HUDEP-2 (cell line): ENCODE measurements at regions not wholly inside any gene's neighbourhood (a gene's known extent, or its start where the extent isn't known, plus 50 kb on each side); places are given as distances from the start of the nearest gene placed in this dataset.
"Not testable (repeated sequence)": the region's sequence is repeated elsewhere in the genome, so short reads cannot be mapped to it uniquely, and the experiment has no call there.

Source experiments
- DNase-seq, 76 experiments: peaks; one replicate each; lab custom pipeline; 2025; ENCODE audit not compliant: unreplicated experiment in 76 of 76; lab: John Stamatoyannopoulos, UW

- DNase-seq: not testable (repeated sequence)
These were observed 456.0 kb upstream of the FAM174A start for GRCh38 chr5:100079163-100079562.

- DNase-seq: not testable (repeated sequence)
These were observed 469.2 kb upstream of the FAM174A start for GRCh38 chr5:100066020-100066419.

GRCh38 chr5:100043475-100043874 lies 491.7 kb upstream of the FAM174A start:
- no peak for DNase-seq

- no peak for DNase-seq
These were observed 508.6 kb upstream of the FAM174A start for GRCh38 chr5:100026606-100027005.

GRCh38 chr5:100023536-100023935 lies 511.6 kb upstream of the FAM174A start:
- DNase-seq: no peak

- DNase-seq: no peak
These were observed 517.5 kb upstream of the FAM174A start for GRCh38 chr5:100017520-100018262.

- not testable (repeated sequence) for DNase-seq
These were observed 521.9 kb upstream of the FAM174A start for GRCh38 chr5:100013305-100013704.

- DNase-seq: not testable (repeated sequence)
These were observed 524.0 kb upstream of the FAM174A start for GRCh38 chr5:100011160-100011559.

GRCh38 chr5:100004969-100005368 lies 530.2 kb upstream of the FAM174A start:
- DNase-seq: no peak

- no peak for DNase-seq
These were observed 536.9 kb upstream of the FAM174A start for GRCh38 chr5:99998319-99998718.

- no peak for DNase-seq
These were observed 539.8 kb upstream of the FAM174A start for GRCh38 chr5:99995407-99995806.

GRCh38 chr5:99973779-99974178 lies 561.4 kb upstream of the FAM174A start:
- no peak for DNase-seq

GRCh38 chr5:99955962-99956361 lies 579.2 kb upstream of the FAM174A start:
- DNase-seq: no peak

- no peak for DNase-seq
These were observed 580.2 kb upstream of the FAM174A start for GRCh38 chr5:99955006-99955405.

GRCh38 chr5:99949969-99950524 lies 585.1 kb upstream of the FAM174A start:
- no peak for DNase-seq

- DNase-seq: no peak
These were observed 585.8 kb upstream of the FAM174A start for GRCh38 chr5:99949361-99949760.

GRCh38 chr5:99948850-99949249 lies 586.3 kb upstream of the FAM174A start:
- DNase-seq: peak in 1 of 76 experiments; percentile 0

GRCh38 chr5:99945478-99946442 lies 589.4 kb upstream of the FAM174A start:
- no peak for DNase-seq

GRCh38 chr5:99940540-99940939 lies 594.6 kb upstream of the FAM174A start:
- no peak for DNase-seq

GRCh38 chr5:99936911-99937310 lies 598.3 kb upstream of the FAM174A start:
- no peak for DNase-seq

GRCh38 chr5:99929806-99930135 lies 605.4 kb upstream of the FAM174A start:
- no peak for DNase-seq
